Dendritic cell treated with granulocyte-macrophage colony-stimulating factor and Interleukin-4, amounts not matched to agents 40 ng/mL and 50 ng/mL, for 4 days (primary cell): ENCODE measurements at regions not wholly inside any gene's neighbourhood (a gene's known extent, or its start where the extent isn't known, plus 50 kb on each side); places are given as distances from the start of the nearest gene placed in this dataset.

Experiments used
- H3K27ac Mint-ChIP-seq: one replicate; pipeline ENCODE4 v1.8.0; 2022; ENCODE audit warnings: mild to moderate bottlenecking, mixed read lengths
- H3K27me3 Mint-ChIP-seq: one replicate; pipeline ENCODE4 v1.8.0; 2022; ENCODE audit warnings: mild to moderate bottlenecking, mixed read lengths
- H3K36me3 Mint-ChIP-seq: one replicate; pipeline ENCODE4 v1.8.0; 2022; ENCODE audit warnings: low read depth, mixed read lengths
- H3K4me1 Mint-ChIP-seq: one replicate; pipeline ENCODE4 v1.8.0; 2022; ENCODE audit warnings: low read depth, mixed read lengths
- H3K4me3 Mint-ChIP-seq: one replicate; pipeline ENCODE4 v1.8.0; 2022; ENCODE audit warnings: mild to moderate bottlenecking, moderate library complexity, mixed read lengths
- H3K9me3 Mint-ChIP-seq: one replicate; pipeline ENCODE4 v1.8.0; 2022; ENCODE audit warnings: mixed read lengths
- intact Hi-C: fragments of 100-400 bp; cut with micrococcal nuclease; formaldehyde crosslinking; loops from one replicate; pipeline ENCODE4 v1.15.0; 2022

GRCh38 chr13:109586509-109587346, 199.7 kb downstream of the IRS2 start:
- peaks cover 18% of the 10 kb centered on the region for H3K27me3 Mint-ChIP-seq
- intact Hi-C loops: no loop called here

GRCh38 chr13:109584844-109585361, 201.5 kb downstream of the IRS2 start:
- Mint-ChIP-seq H3K27ac (no peak overlapping the region), H3K9me3 (peaks cover 18% of the 10 kb centered on the region)
- intact Hi-C loops: no loop called here

More at GRCh38 chr13:109586509-109587346, 199.7 kb downstream of the IRS2 start:
- Mint-ChIP-seq H3K36me3 (no peaks in the 10 kb centered on the region), H3K27ac (no peak overlapping the region), H3K4me1 (peaks cover 5% of the 10 kb centered on the region), H3K9me3 (peaks cover 5% of the 10 kb centered on the region), H3K4me3 (no peak overlapping the region)

DNA sequence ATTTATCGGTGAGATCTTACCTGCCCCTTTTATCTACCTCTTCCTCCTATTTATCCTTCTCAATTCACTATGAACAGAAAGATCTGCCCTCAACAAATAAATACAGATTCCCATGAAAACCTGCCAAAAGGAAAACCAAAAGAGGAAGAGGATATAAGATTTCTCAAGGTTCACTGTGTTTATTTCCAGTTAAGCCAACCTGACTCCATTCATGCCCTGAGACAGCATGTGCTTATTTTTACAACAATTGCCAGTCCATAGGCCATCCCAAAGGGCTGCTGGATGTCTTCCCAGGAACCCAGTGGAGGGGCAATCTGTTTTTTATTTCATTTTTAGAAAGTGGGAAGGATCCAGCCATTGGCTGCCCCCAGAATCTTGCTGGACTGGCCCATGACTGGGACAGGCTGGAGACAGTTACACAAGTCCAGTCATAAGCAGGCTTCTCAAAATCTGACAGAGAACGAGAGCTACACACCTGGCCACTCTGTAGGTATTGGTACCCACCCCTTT, 209.1 kb downstream of the IRS2 start:
- intact Hi-C loops: no loop called here
- H3K27ac Mint-ChIP-seq: no peak overlapping the region
- H3K9me3 Mint-ChIP-seq: peaks cover 18% of the 10 kb centered on the region
- no peaks in the 10 kb centered on the region for H3K36me3 Mint-ChIP-seq
- H3K4me1 Mint-ChIP-seq: peaks cover 5% of the 10 kb centered on the region
- no peaks in the 10 kb centered on the region for H3K27me3 Mint-ChIP-seq
- H3K4me3 Mint-ChIP-seq: no peak overlapping the region

More at GRCh38 chr13:109584844-109585361, 201.5 kb downstream of the IRS2 start:
- H3K27me3 Mint-ChIP-seq: peaks cover 15% of the 10 kb centered on the region
- no peaks in the 10 kb centered on the region for H3K36me3 Mint-ChIP-seq
- peaks cover 5% of the 10 kb centered on the region for H3K4me1 Mint-ChIP-seq
- H3K4me3 Mint-ChIP-seq: no peak overlapping the region

DNA sequence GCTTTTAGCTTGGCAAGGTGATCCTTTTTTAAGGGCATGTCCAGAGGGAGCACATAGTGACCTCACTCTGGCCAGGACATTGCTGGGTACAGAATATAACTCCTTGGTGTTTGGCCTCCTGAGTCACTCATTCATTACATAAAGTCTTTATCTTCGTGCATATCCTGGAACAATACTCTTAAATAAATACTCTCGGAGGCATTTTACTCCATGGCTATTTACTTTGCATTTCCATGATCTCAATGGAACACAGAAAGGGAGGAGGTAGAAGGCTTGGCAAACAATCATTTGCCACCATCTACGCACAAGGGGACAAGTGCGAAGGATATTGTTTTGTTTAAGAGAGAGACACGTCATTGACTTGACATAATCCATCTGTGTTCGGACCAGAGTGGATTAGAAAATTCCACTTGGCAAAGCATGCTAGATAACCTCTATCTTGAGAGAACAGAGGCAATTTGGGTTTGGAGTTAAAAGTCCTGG, 210.0 kb downstream of the IRS2 start:
- Mint-ChIP-seq H3K4me3 (no peak overlapping the region), H3K27me3 (no peaks in the 10 kb centered on the region), H3K36me3 (no peaks in the 10 kb centered on the region), H3K27ac (no peak overlapping the region), H3K9me3 (peaks cover 9% of the 10 kb centered on the region), H3K4me1 (peaks cover 5% of the 10 kb centered on the region)
- intact Hi-C loops: no loop called here

DNA sequence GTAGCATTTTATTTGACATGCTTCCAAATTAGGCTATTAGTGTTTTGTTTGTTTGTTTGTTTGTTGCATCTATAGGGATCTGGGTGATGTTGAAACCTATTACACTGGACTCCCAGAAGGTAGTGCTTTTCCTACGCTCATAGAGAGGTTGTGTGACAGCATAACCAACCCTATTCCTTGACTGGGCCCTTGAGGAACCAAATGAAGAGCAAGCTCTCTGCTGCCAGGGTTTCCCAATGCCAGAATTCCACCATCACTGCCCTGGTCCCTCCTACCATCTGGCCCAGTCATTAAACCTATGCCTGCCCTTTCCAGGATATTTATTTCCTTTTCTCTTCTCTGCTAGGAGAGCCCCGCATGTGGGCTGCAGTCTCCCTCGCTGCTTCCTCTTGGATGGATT, 210.6 kb downstream of the IRS2 start:
- no peaks in the 10 kb centered on the region for H3K36me3 Mint-ChIP-seq
- H3K4me1 Mint-ChIP-seq: peaks cover 8% of the 10 kb centered on the region
- peaks cover 3% of the 10 kb centered on the region for H3K9me3 Mint-ChIP-seq
- H3K27ac Mint-ChIP-seq: no peak overlapping the region
- no peak overlapping the region for H3K4me3 Mint-ChIP-seq
- no peaks in the 10 kb centered on the region for H3K27me3 Mint-ChIP-seq
- intact Hi-C loops: no loop called here

DNA sequence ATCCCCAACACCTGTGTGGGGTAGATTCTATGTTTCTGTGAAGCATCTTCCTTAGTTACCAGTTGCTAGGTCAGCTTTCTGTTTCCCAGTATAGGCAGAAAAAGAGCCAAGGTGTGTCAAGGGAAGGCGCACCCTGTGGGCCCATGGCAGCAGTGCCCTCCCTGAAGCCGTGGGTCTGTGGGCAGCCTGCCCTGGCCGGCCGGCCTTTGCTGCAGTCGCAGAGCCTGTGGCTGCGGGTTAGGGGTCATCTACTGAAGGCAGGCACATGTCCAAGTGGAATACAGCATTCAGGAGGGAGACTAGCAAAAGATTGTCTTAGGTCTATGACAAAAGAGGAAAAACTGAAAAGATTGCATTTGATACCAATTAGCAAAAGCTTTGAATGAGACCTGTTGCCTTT, 214.0 kb downstream of the IRS2 start:
- peaks cover 10% of the 10 kb centered on the region for H3K4me1 Mint-ChIP-seq
- H3K27me3 Mint-ChIP-seq: no peaks in the 10 kb centered on the region
- intact Hi-C loops: no loop called here
- H3K9me3 Mint-ChIP-seq: no peaks in the 10 kb centered on the region
- no peaks in the 10 kb centered on the region for H3K36me3 Mint-ChIP-seq
- H3K27ac Mint-ChIP-seq: no peak overlapping the region
- no peak overlapping the region for H3K4me3 Mint-ChIP-seq

GRCh38 chr13:109569958-109570711, 216.2 kb downstream of the IRS2 start:
- H3K4me1 Mint-ChIP-seq: peaks cover 6% of the 10 kb centered on the region
- no peaks in the 10 kb centered on the region for H3K36me3 Mint-ChIP-seq
- H3K27me3 Mint-ChIP-seq: no peaks in the 10 kb centered on the region
- H3K4me3 Mint-ChIP-seq: no peak overlapping the region
- H3K9me3 Mint-ChIP-seq: no peaks in the 10 kb centered on the region
- no peak overlapping the region for H3K27ac Mint-ChIP-seq
- intact Hi-C loops: no loop called here

DNA sequence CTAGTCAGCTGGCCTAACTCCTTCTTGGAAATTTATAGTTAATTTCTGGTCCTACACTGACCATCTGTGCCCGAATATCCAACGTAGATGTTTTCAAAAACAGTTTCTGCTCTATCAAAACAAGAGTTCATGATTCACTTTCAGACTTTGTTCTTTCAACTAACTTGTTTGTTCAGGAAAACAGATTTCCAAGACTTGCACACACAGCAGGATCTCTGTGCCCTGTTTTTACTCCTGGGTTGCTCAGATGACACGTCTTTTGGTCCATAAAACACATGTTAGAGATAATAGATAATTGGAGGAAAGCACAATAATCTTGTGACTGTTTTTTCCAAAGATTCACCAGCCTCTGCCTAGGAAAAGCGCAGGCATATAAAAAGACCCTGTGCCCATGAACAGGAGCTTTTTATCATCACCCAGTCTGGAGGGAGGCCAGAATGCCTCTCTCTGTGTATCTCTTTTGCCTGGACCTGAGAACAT, 218.0 kb downstream of the IRS2 start:
- Mint-ChIP-seq H3K4me1 (peaks cover 6% of the 10 kb centered on the region), H3K27ac (no peak overlapping the region), H3K4me3 (no peak overlapping the region), H3K27me3 (no peaks in the 10 kb centered on the region), H3K9me3 (no peaks in the 10 kb centered on the region), H3K36me3 (no peaks in the 10 kb centered on the region)
- intact Hi-C loops: no loop called here

DNA sequence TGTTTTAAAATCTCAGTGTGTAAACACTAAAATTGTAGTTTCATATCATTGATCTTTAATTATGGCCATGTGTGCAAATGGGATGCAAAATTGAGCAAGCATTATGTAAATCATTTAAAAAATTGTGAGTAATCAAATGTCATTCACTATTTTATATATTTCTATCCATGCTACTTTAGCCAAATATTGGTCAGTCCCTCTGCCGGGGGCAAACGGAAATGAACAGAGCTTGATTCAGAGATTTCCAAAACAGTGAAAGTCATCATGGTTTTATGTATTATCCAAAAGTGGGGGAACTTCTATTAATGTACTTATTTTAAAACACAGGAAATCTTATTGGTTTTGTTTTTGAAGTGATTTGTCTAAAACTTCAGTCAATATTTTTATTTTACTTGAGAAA, 219.1 kb downstream of the IRS2 start:
- H3K27ac Mint-ChIP-seq: no peak overlapping the region
- H3K9me3 Mint-ChIP-seq: no peaks in the 10 kb centered on the region
- no peaks in the 10 kb centered on the region for H3K27me3 Mint-ChIP-seq
- H3K4me3 Mint-ChIP-seq: no peak overlapping the region
- no peaks in the 10 kb centered on the region for H3K36me3 Mint-ChIP-seq
- H3K4me1 Mint-ChIP-seq: peaks cover 6% of the 10 kb centered on the region
- intact Hi-C loops: no loop called here

DNA sequence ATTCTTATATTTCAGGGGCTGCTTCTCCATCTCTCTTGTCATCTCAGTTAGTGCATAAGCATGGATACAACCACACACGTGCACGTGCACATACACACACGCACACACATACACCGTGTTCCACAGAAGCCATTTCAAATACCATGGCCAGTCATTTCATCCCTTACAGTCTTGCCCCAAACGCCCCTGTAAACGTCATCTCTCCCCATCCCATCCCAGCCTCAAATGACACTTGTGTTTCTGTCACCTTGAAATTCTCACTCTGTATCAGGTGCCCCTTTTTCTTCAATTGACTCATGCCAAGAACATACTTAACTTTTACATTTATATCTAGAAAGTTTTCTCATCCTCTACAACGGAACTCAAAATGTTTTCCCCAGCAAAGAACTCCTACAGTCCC, 220.5 kb downstream of the IRS2 start:
- no peaks in the 10 kb centered on the region for H3K9me3 Mint-ChIP-seq
- peaks cover 3% of the 10 kb centered on the region for H3K4me1 Mint-ChIP-seq
- no peak overlapping the region for H3K27ac Mint-ChIP-seq
- H3K27me3 Mint-ChIP-seq: no peaks in the 10 kb centered on the region
- H3K4me3 Mint-ChIP-seq: no peak overlapping the region
- H3K36me3 Mint-ChIP-seq: no peaks in the 10 kb centered on the region
- intact Hi-C loops: no loop called here

- Mint-ChIP-seq H3K27me3 (peaks cover 6% of the 10 kb centered on the region), H3K36me3 (no peaks in the 10 kb centered on the region), H3K4me3 (no peak overlapping the region), H3K9me3 (no peaks in the 10 kb centered on the region), H3K27ac (no peak overlapping the region), H3K4me1 (peaks cover 5% of the 10 kb centered on the region)
- intact Hi-C loops: no loop called here
Measured at GRCh38 chr13:109548374-109548773, 238.0 kb downstream of the IRS2 start.

GRCh38 chr13:109547942-109548341, 238.4 kb downstream of the IRS2 start:
- intact Hi-C loops: no loop called here

GRCh38 chr13:109545931-109546330, 240.5 kb downstream of the IRS2 start:
- Mint-ChIP-seq H3K36me3 (no peaks in the 10 kb centered on the region), H3K4me1 (peaks cover 5% of the 10 kb centered on the region), H3K27ac (no peak overlapping the region), H3K27me3 (peaks cover 8% of the 10 kb centered on the region), H3K4me3 (no peak overlapping the region), H3K9me3 (no peaks in the 10 kb centered on the region)
- intact Hi-C loops: no loop called here

More at GRCh38 chr13:109547942-109548341, 238.4 kb downstream of the IRS2 start:
- peaks cover 5% of the 10 kb centered on the region for H3K4me1 Mint-ChIP-seq
- no peaks in the 10 kb centered on the region for H3K9me3 Mint-ChIP-seq
- H3K27ac Mint-ChIP-seq: no peak overlapping the region
- peaks cover 6% of the 10 kb centered on the region for H3K27me3 Mint-ChIP-seq
- no peak overlapping the region for H3K4me3 Mint-ChIP-seq
- H3K36me3 Mint-ChIP-seq: no peaks in the 10 kb centered on the region

DNA sequence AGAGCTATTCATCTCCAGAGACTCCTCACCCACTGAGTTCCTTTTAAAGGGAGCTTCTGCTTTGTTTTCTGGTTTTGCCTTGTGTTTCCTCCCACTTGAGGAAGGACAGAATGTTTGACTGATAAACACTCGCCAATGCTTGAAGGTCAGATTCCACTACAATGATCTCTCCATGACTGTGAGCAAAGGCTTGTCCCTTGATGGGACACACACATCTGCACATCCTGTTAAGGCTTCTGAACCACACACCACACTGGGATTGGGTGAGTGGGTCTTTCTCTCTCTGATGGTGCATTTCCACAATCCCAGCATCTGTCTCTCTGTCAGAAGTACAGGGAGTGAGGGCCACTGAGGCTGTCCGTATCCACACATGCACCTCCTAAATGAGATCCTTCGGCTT, 245.3 kb downstream of the IRS2 start:
- Mint-ChIP-seq H3K4me3 (no peak overlapping the region), H3K27me3 (peaks cover 3% of the 10 kb centered on the region), H3K4me1 (peaks cover 5% of the 10 kb centered on the region), H3K36me3 (no peaks in the 10 kb centered on the region), H3K27ac (no peak overlapping the region), H3K9me3 (no peaks in the 10 kb centered on the region)
- intact Hi-C loops: no loop called here
